PFSK-1 (cell line): ENCODE measurements at regions not wholly inside any gene's neighbourhood (a gene's known extent, or its start where the extent isn't known, plus 50 kb on each side); places are given as distances from the start of the nearest gene placed in this dataset.

Experiments used
- FOXP2 ChIP-seq: optimal IDR thresholded peaks from 2 replicates; pipeline ENCODE3; 2011; ENCODE audit warnings: borderline replicate concordance, control low read depth, inconsistent platforms; ENCODE audit not compliant: insufficient read depth; ENCODE audit errors: extremely low read length, extremely low read depth
- POLR2AphosphoS5 ChIP-seq: IDR thresholded peaks from 2 replicates; pipeline ENCODE4 v1.6.1; 2012; ENCODE audit warnings: low read depth, mild to moderate bottlenecking, control low read depth, low read length, moderate library complexity
- SIN3A ChIP-seq: IDR thresholded peaks from 2 replicates; pipeline ENCODE4 v1.6.1; 2012; ENCODE audit warnings: mild to moderate bottlenecking, low read length, moderate library complexity, borderline replicate concordance; ENCODE audit not compliant: insufficient read depth
- TAF1 ChIP-seq: IDR thresholded peaks from 2 replicates; pipeline ENCODE4 v1.6.1; 2012; ENCODE audit warnings: low read length, control low read depth, borderline replicate concordance; ENCODE audit not compliant: insufficient read depth
- TF ChIP-seq, protein P1 (sequence below), 2 experiments: IDR thresholded peaks; 2 replicates each; pipeline versions ENCODE4 v1.6.1 to v1.8.0; 2011 to 2012; ENCODE audit warnings: low read depth in 2 of 2, low read length in 2 of 2, control low read depth in 1 of 2, inconsistent platforms in 1 of 2, mild to moderate bottlenecking in 1 of 2, moderate library complexity in 1 of 2; ENCODE audit not compliant: insufficient read depth in 1 of 2

DNA sequence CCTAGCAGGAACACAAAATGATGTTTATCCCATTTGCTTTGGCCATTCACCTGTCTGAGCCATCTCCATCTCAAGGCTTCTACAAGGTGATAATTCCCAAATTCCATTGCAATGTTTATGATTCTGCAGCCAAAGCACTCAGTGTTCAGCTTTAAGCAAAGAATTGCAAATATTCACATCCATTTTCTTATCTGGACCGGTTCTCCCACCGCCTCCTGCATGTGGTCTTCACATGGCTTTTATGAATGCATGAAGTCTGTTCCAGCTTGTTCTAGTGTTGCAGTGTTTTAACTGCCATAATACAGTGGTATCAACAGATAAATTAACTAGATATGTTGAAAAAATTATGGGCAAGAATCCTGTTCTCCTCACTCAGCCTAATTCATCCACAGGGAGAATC, 443.0 kb upstream of the KLF4 start:
- TF ChIP-seq SIN3A (no peak), FOXP2 (no peak), POLR2AphosphoS5 (no peak), TAF1 (no peak)

DNA sequence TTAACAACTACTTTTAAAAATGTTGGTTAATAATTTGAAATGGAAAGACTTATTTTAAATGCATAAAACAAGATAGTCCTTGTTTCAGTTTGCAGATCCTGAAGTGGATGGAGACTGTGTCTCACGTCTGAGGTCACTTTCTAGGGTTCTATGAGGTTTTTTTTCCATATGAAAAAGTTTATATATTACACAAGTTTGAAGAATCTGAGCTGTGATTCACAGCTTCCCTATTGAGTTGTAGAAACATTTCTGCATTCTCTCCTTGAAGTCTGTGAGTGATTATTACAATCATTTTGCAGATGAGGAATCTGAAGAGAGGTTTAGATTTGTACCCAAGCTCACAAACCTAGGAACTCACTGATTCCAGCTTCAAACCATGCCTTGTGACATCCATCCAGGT, 442.5 kb upstream of the KLF4 start:
- TF ChIP-seq FOXP2 (no peak), SIN3A (no peak), TAF1 (no peak), POLR2AphosphoS5 (no peak)
- TF ChIP-seq, protein P1, sequence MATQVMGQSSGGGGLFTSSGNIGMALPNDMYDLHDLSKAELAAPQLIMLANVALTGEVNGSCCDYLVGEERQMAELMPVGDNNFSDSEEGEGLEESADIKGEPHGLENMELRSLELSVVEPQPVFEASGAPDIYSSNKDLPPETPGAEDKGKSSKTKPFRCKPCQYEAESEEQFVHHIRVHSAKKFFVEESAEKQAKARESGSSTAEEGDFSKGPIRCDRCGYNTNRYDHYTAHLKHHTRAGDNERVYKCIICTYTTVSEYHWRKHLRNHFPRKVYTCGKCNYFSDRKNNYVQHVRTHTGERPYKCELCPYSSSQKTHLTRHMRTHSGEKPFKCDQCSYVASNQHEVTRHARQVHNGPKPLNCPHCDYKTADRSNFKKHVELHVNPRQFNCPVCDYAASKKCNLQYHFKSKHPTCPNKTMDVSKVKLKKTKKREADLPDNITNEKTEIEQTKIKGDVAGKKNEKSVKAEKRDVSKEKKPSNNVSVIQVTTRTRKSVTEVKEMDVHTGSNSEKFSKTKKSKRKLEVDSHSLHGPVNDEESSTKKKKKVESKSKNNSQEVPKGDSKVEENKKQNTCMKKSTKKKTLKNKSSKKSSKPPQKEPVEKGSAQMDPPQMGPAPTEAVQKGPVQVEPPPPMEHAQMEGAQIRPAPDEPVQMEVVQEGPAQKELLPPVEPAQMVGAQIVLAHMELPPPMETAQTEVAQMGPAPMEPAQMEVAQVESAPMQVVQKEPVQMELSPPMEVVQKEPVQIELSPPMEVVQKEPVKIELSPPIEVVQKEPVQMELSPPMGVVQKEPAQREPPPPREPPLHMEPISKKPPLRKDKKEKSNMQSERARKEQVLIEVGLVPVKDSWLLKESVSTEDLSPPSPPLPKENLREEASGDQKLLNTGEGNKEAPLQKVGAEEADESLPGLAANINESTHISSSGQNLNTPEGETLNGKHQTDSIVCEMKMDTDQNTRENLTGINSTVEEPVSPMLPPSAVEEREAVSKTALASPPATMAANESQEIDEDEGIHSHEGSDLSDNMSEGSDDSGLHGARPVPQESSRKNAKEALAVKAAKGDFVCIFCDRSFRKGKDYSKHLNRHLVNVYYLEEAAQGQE (IDR thresholded peaks at IDR 0.05; ENCODE audit: insufficient read depth in 1 of 2, low read depth in 2 of 2, low read length in 2 of 2) = no peak

GRCh38 chr9:107931071-107931715, 441.6 kb upstream of the KLF4 start:
- TF ChIP-seq FOXP2 (no peak), SIN3A (no peak), TAF1 (no peak), POLR2AphosphoS5 (no peak)
- TF ChIP-seq, protein P1 (IDR thresholded peaks at IDR 0.05; ENCODE audit: insufficient read depth in 1 of 2, low read depth in 2 of 2, low read length in 2 of 2) = no peak

GRCh38 chr9:107929443-107929842, 439.9 kb upstream of the KLF4 start:
- TF ChIP-seq TAF1 = no peak
- TF ChIP-seq SIN3A = no peak
- TF ChIP-seq, protein P1 (IDR thresholded peaks at IDR 0.05; ENCODE audit: insufficient read depth in 1 of 2, low read depth in 2 of 2, low read length in 2 of 2) = no peak
- TF ChIP-seq POLR2AphosphoS5 = no peak
- no peak for TF ChIP-seq FOXP2

GRCh38 chr9:107928701-107929371, 439.3 kb upstream of the KLF4 start:
- no peak for TF ChIP-seq SIN3A
- no peak for TF ChIP-seq POLR2AphosphoS5
- no peak for TF ChIP-seq TAF1
- no peak for TF ChIP-seq FOXP2
- TF ChIP-seq, protein P1 (IDR thresholded peaks at IDR 0.05; ENCODE audit: insufficient read depth in 1 of 2, low read depth in 2 of 2, low read length in 2 of 2) = no peak
